Trophoblast cell (in vitro differentiated cells and primary cell): ENCODE measurements at regions not wholly inside any gene's neighbourhood (a gene's known extent, or its start where the extent isn't known, plus 50 kb on each side); places are given as distances from the start of the nearest gene placed in this dataset.

Experiments used
- DNase-seq, 2 donors: peaks; one replicate each; pipeline ENCODE4 v3.0.0-alpha.2; 2016
- H2AFZ ChIP-seq: 2 replicates; pipeline ENCODE4 v1.6.1; 2013; ENCODE audit warnings: low read length, moderate library complexity, mild to moderate bottlenecking; ENCODE audit not compliant: insufficient read depth, poor library complexity
- H2AK5ac ChIP-seq: 2 replicates; pipeline ENCODE4 v1.6.1; 2013; ENCODE audit warnings: mild to moderate bottlenecking, low read length
- H2BK120ac ChIP-seq: 2 replicates; pipeline ENCODE4 v1.6.1; 2013; ENCODE audit warnings: low read length, mild to moderate bottlenecking, moderate library complexity; ENCODE audit not compliant: insufficient read depth, poor library complexity
- H2BK12ac ChIP-seq: 2 replicates; pipeline ENCODE4 v1.6.1; 2013; ENCODE audit warnings: mild to moderate bottlenecking, low read length, moderate library complexity
- H2BK5ac ChIP-seq: 2 replicates; pipeline ENCODE4 v1.6.1; 2013; ENCODE audit warnings: low read length, low read depth, moderate library complexity, mild to moderate bottlenecking; ENCODE audit not compliant: poor library complexity
- H3K14ac ChIP-seq: 2 replicates; pipeline ENCODE4 v1.6.1; 2013; ENCODE audit warnings: mild to moderate bottlenecking, low read length
- H3K18ac ChIP-seq: 2 replicates; pipeline ENCODE4 v1.6.1; 2013; ENCODE audit warnings: mild to moderate bottlenecking, low read length
- H3K23ac ChIP-seq: 2 replicates; pipeline ENCODE4 v1.6.1; 2013; ENCODE audit warnings: low read length
- H3K27ac ChIP-seq: 2 replicates; pipeline ENCODE4 v1.5.1; 2013; ENCODE audit warnings: low read depth, mild to moderate bottlenecking, inconsistent platforms, low read length, moderate library complexity
- H3K27me3 ChIP-seq: 2 replicates; pipeline ENCODE4 v1.6.1; 2013; ENCODE audit warnings: inconsistent platforms, mild to moderate bottlenecking, low read length, moderate library complexity; ENCODE audit not compliant: insufficient read depth
- H3K36me3 ChIP-seq, 2 experiments: 1 replicate in 1 of 2; 2 replicates in 1 of 2; pipeline ENCODE4 v1.6.1; 2013; ENCODE audit warnings: low read length in 2 of 2, mild to moderate bottlenecking in 2 of 2, moderate library complexity in 1 of 2; ENCODE audit not compliant: insufficient read depth in 2 of 2, control insufficient read depth in 1 of 2
- H3K4ac ChIP-seq: 2 replicates; pipeline ENCODE4 v1.6.1; 2013; ENCODE audit warnings: low read depth, mild to moderate bottlenecking, low read length, moderate library complexity
- H3K4me1 ChIP-seq, 2 experiments: 1 replicate in 1 of 2; 2 replicates in 1 of 2; pipeline ENCODE4 v1.6.1; 2013; ENCODE audit warnings: low read length in 2 of 2, mild to moderate bottlenecking in 2 of 2, moderate library complexity in 1 of 2; ENCODE audit not compliant: insufficient read depth in 2 of 2, control insufficient read depth in 1 of 2
- H3K4me2 ChIP-seq: 2 replicates; pipeline ENCODE4 v1.6.1; 2013; ENCODE audit warnings: inconsistent platforms, mild to moderate bottlenecking, low read length, moderate library complexity
- H3K4me3 ChIP-seq: 2 replicates; pipeline ENCODE4 v1.5.1; 2013; ENCODE audit warnings: mild to moderate bottlenecking, low read depth, low read length, inconsistent platforms
- H3K79me1 ChIP-seq: one replicate; pipeline ENCODE4 v1.6.1; 2013; ENCODE audit warnings: low read length
- H3K79me2 ChIP-seq: 2 replicates; pipeline ENCODE4 v1.6.1; 2013; ENCODE audit warnings: low read length, mild to moderate bottlenecking; ENCODE audit not compliant: control insufficient read depth, insufficient read depth, poor library complexity
- H3K9ac ChIP-seq: 2 replicates; pipeline ENCODE4 v1.6.1; 2013; ENCODE audit warnings: mild to moderate bottlenecking, low read length
- H3K9me3 ChIP-seq: 2 replicates; pipeline ENCODE4 v1.6.1; 2013; ENCODE audit warnings: low read depth, mild to moderate bottlenecking, control low read depth, inconsistent platforms, low read length; ENCODE audit not compliant: insufficient read depth
- H4K12ac ChIP-seq: 2 replicates; pipeline ENCODE4 v1.6.1; 2013; ENCODE audit warnings: low read depth, mild to moderate bottlenecking, low read length, moderate library complexity
- H4K8ac ChIP-seq: 2 replicates; pipeline ENCODE4 v1.6.1; 2013; ENCODE audit warnings: low read depth, mild to moderate bottlenecking, low read length, moderate library complexity
- H4K91ac ChIP-seq: one replicate; pipeline ENCODE4 v1.6.1; 2013; ENCODE audit warnings: low read depth, mild to moderate bottlenecking, low read length, moderate library complexity
- WGBS: extraction: QIAGEN DNeasy Blood & Tissue Kit; methylation state at CpG from one replicate; pipeline ENCODE4 v1.1.7; 2013; ENCODE audit warnings: missing lambda C conversion rate; ENCODE audit not compliant: insufficient read length, insufficient coverage; ENCODE audit errors: extremely low coverage; 5-methylcytosine and 5-hydroxymethylcytosine counted together

DNA sequence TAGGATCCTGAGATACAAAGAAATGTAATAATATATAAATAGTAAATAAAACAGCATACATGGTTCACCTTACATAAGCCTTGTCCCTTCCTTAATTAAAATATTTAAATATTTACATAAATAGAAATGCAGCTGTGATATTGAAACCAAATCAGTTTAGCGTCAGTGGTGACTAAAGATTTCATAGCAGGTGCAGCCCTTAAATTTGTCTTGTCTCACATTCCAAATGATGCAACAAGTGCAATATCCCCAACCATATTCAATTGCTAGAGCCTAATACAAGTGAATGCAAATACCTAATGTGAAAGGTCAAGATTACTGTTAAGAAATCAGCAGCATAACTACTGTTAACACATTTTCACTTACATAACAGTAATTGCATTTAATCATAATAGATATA lies 539.5 kb downstream of the NYAP2 start:
- no peak overlapping the region for H2BK12ac ChIP-seq
- H3K23ac ChIP-seq = no peak overlapping the region
- no peaks in the 10 kb centered on the region for H3K9me3 ChIP-seq
- no peak overlapping the region for H3K9ac ChIP-seq
- DNase-seq = no peak
- H4K91ac ChIP-seq = no peak overlapping the region
- no peak overlapping the region for H3K27ac ChIP-seq
- H3K79me1 ChIP-seq = no peaks in the 10 kb centered on the region
- no peaks in the 10 kb centered on the region for H3K79me2 ChIP-seq
- WGBS = no CpG with 5 or more reads among the region's 1 CpG
- H4K12ac ChIP-seq = no peak overlapping the region
- H4K8ac ChIP-seq = no peak overlapping the region
- no peak overlapping the region for H3K4me2 ChIP-seq
- no peak overlapping the region for H2AK5ac ChIP-seq
- H2AFZ ChIP-seq = no peak overlapping the region
- H3K4me3 ChIP-seq = no peak overlapping the region
- no peaks in the 10 kb centered on the region for H3K4me1 ChIP-seq
- H2BK5ac ChIP-seq = no peak overlapping the region
- no peaks in the 10 kb centered on the region for H3K36me3 ChIP-seq
- H3K4ac ChIP-seq = no peak overlapping the region
- no peaks in the 10 kb centered on the region for H3K27me3 ChIP-seq
- no peak overlapping the region for H3K18ac ChIP-seq
- H2BK120ac ChIP-seq = no peak overlapping the region
- no peak overlapping the region for H3K14ac ChIP-seq

DNA sequence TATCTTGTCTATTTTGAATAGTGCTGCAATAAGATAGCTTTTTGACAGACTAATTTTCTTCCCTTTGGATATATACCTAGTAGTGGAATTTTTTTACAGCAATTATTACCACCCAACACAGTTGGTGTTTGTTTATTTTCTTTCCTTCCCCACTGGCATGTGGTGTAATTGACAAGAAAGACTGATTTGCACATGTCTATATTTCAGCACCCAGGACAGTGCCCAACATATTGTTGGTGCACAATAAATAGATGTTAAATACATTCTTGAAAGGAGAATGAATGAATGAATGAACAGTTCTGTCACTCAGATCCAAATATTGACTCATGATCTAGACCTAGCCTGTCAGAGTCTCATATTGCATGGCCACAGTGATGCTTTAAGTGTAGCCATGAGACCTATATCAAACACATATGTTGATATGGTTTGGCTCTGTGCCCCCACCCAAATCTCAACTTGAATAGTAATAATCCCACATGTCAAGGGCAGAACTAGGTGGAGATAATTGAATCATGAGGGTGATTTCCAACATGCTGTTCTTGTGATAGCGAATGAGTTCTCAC lies 538.2 kb downstream of the NYAP2 start:
- no peak overlapping the region for H2BK5ac ChIP-seq
- no peaks in the 10 kb centered on the region for H3K36me3 ChIP-seq
- no peak overlapping the region for H2BK12ac ChIP-seq
- WGBS = no CpG with 5 or more reads among the region's 1 CpG
- H4K91ac ChIP-seq = no peak overlapping the region
- no peak overlapping the region for H3K23ac ChIP-seq
- H4K12ac ChIP-seq = no peak overlapping the region
- no peak overlapping the region for H2AFZ ChIP-seq
- H3K9me3 ChIP-seq = no peaks in the 10 kb centered on the region
- no peak overlapping the region for H2BK120ac ChIP-seq
- no peak overlapping the region for H3K18ac ChIP-seq
- no peak overlapping the region for H3K9ac ChIP-seq
- H3K4me2 ChIP-seq = no peak overlapping the region
- H3K27me3 ChIP-seq = no peaks in the 10 kb centered on the region
- H3K14ac ChIP-seq = no peak overlapping the region
- H3K27ac ChIP-seq = no peak overlapping the region
- H3K79me2 ChIP-seq = no peaks in the 10 kb centered on the region
- no peak for DNase-seq
- H4K8ac ChIP-seq = no peak overlapping the region
- no peak overlapping the region for H2AK5ac ChIP-seq
- H3K4me1 ChIP-seq = no peaks in the 10 kb centered on the region
- no peak overlapping the region for H3K4me3 ChIP-seq
- H3K4ac ChIP-seq = no peak overlapping the region
- H3K79me1 ChIP-seq = no peaks in the 10 kb centered on the region

DNA sequence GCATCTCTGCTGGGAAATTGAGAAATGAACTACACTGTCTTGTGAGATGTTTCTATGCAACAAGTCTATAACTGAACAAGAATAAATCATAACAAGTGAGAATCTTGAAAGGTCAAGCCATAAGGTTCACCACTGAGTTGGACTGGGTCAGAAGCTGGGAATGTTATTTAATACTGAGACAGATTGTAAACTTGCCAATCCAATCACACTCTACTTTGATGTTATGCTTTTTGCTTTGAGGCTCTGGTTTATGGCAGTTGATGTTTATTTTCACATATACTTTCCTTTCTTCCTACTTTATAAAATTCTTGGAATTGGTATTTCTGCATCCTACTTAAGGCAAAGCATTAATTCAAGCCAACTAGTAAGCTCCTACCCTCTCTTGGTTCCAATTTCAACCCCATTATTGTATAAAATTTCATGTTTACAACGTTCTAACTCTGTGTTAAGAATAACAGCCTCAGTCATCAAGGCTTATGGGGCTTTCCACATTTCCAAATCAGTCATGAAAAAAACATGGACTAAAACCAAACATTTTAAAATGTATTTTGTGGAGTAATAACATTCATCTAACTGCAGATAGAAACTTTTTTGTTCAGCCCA lies 533.4 kb downstream of the NYAP2 start:
- no peaks in the 10 kb centered on the region for H3K79me1 ChIP-seq
- WGBS = no CpG with 5 or more reads among the region's 1 CpG
- H4K91ac ChIP-seq = no peak overlapping the region
- H3K18ac ChIP-seq = no peak overlapping the region
- H2BK120ac ChIP-seq = no peak overlapping the region
- H2BK5ac ChIP-seq = no peak overlapping the region
- no peak overlapping the region for H3K4ac ChIP-seq
- H3K27me3 ChIP-seq = no peaks in the 10 kb centered on the region
- H3K23ac ChIP-seq = no peak overlapping the region
- H2BK12ac ChIP-seq = no peak overlapping the region
- H3K79me2 ChIP-seq = no peaks in the 10 kb centered on the region
- H4K8ac ChIP-seq = no peak overlapping the region
- no peaks in the 10 kb centered on the region for H3K4me1 ChIP-seq
- H3K4me3 ChIP-seq = no peak overlapping the region
- H2AK5ac ChIP-seq = no peak overlapping the region
- no peaks in the 10 kb centered on the region for H3K9me3 ChIP-seq
- no peak for DNase-seq
- H3K4me2 ChIP-seq = no peak overlapping the region
- no peak overlapping the region for H3K14ac ChIP-seq
- H2AFZ ChIP-seq = no peak overlapping the region
- no peak overlapping the region for H3K27ac ChIP-seq
- H3K9ac ChIP-seq = no peak overlapping the region
- no peaks in the 10 kb centered on the region for H3K36me3 ChIP-seq
- H4K12ac ChIP-seq = no peak overlapping the region

DNA sequence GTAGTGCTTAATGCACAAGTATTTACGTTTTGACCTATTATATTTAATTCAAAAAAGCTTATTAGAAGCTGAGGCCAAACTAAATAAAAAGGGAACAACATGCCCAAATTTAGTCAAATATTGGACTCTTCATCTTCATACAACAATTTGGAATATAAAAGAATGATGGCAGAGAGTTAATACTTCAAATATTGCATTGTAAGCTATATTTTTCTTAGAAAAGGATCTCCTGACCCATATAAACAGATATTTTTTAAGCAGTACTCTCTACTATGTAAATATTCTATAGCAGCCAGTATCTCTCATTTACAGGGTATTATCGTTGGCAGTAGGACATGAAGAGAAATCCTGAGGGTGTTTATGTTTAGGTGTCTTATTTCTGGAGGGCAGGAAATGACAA lies 531.2 kb downstream of the NYAP2 start:
- H2BK12ac ChIP-seq = no peak overlapping the region
- no peak for DNase-seq
- no CpG with 5 or more reads among the region's 2 CpGs for WGBS
- H3K9me3 ChIP-seq = no peaks in the 10 kb centered on the region
- H3K27me3 ChIP-seq = no peaks in the 10 kb centered on the region
- H2BK5ac ChIP-seq = no peak overlapping the region
- H3K27ac ChIP-seq = no peak overlapping the region
- no peak overlapping the region for H3K4me2 ChIP-seq
- H3K9ac ChIP-seq = no peak overlapping the region
- H2AFZ ChIP-seq = no peak overlapping the region
- H3K36me3 ChIP-seq = no peaks in the 10 kb centered on the region
- H4K91ac ChIP-seq = no peak overlapping the region
- H3K4ac ChIP-seq = no peak overlapping the region
- H4K12ac ChIP-seq = no peak overlapping the region
- H3K18ac ChIP-seq = no peak overlapping the region
- H3K79me1 ChIP-seq = no peaks in the 10 kb centered on the region
- no peaks in the 10 kb centered on the region for H3K79me2 ChIP-seq
- H2AK5ac ChIP-seq = no peak overlapping the region
- no peaks in the 10 kb centered on the region for H3K4me1 ChIP-seq
- no peak overlapping the region for H4K8ac ChIP-seq
- H3K14ac ChIP-seq = no peak overlapping the region
- no peak overlapping the region for H3K23ac ChIP-seq
- no peak overlapping the region for H2BK120ac ChIP-seq
- no peak overlapping the region for H3K4me3 ChIP-seq
